HepG2 (cell line): ENCODE measurements at regions not wholly inside any gene's neighbourhood (a gene's known extent, or its start where the extent isn't known, plus 50 kb on each side); places are given as distances from the start of the nearest gene placed in this dataset.

Experiments used
- ATAC-seq: fragments of 200-7000 bp; cut with Tn5 transposase; 3 replicates; pipeline ENCODE4 v1.9.1; 2020; ENCODE audit warnings: mild to moderate bottlenecking, moderate library complexity
- BruUV-seq: library from RNA; stranded (reverse); fragments of 400-500 nt; replicated peaks from 2 replicates; lab custom pipeline; 2021; lab: Mats Ljungman, UMichigan
- CTCF ChIA-PET: fragments of 300-600 bp; formaldehyde crosslinking; extraction: SDS; loops from one replicate; lab custom pipeline; 2021; ENCODE audit warnings: low total read pairs, inconsistent platforms, low intra/inter-chr PET ratio; lab: Yijun Ruan, JAX
- POLR2A ChIA-PET: fragments of 350-600 bp; sonication (Branson Sonifier 250); formaldehyde crosslinking; loops from one replicate; lab custom pipeline; 2020; ENCODE audit warnings: antibody characterized with exemption, inconsistent platforms; lab: Yijun Ruan, JAX
- DNase-seq: peaks from one replicate; pipeline ENCODE4 v3.0.0-alpha.2; 2015; ENCODE audit warnings: low spot score
- FAIRE-seq: peaks from 3 replicates; lab custom pipeline; 2011; peaks lifted over from hg19 to GRCh38; lab: Jason Lieb, UNC
- H2AFZ ChIP-seq: one replicate; pipeline ENCODE4 v1.6.1; 2011; ENCODE audit warnings: low read length, inconsistent platforms
- H3K27ac ChIP-seq: fragments of 300-600 bp; 3 replicates; pipeline ENCODE4 v1.8.0; 2011; ENCODE audit warnings: mixed run types, mild to moderate bottlenecking, mixed read lengths, low read length, inconsistent platforms; ENCODE audit not compliant: insufficient read depth; ENCODE audit errors: extremely low read length
- H3K27me3 ChIP-seq, 2 experiments: fragments of 200-600 bp in 1 of 2; 2 replicates in 1 of 2; 3 replicates in 1 of 2; pipeline versions ENCODE4 v1.6.0 to v1.8.0; 2011; ENCODE audit warnings: low read length in 2 of 2, mild to moderate bottlenecking in 2 of 2, moderate library complexity in 2 of 2, inconsistent platforms in 1 of 2; ENCODE audit not compliant: insufficient read depth in 2 of 2, control insufficient read depth in 1 of 2
- H3K36me3 ChIP-seq, 2 experiments: fragments of 200-600 bp in 1 of 2; replicated peaks in 1 of 2; 2 replicates in 1 of 2; 3 replicates in 1 of 2; pipeline versions ENCODE4 v1.5.1 to v1.8.0; 2011; ENCODE audit warnings: low read length in 2 of 2, inconsistent platforms in 1 of 2; ENCODE audit not compliant: insufficient read depth in 2 of 2, control insufficient read depth in 1 of 2
- H3K4me1 ChIP-seq: 2 replicates; pipeline ENCODE4 v1.5.1; 2012; ENCODE audit warnings: low read length, inconsistent platforms; ENCODE audit not compliant: insufficient read depth
- H3K4me2 ChIP-seq: 2 replicates; pipeline ENCODE4 v1.6.0; 2011; ENCODE audit warnings: low read depth, low read length, inconsistent platforms
- H3K4me3 ChIP-seq, 3 experiments: fragments of 200-600 bp in 1 of 3; sonication (generic), shearing (Covaris generic) in 1 of 3; replicated peaks in 1 of 3; 2 replicates each; pipeline ENCODE4 v1.5.1; 2011 to 2016; ENCODE audit warnings: low read length in 3 of 3, inconsistent platforms in 2 of 3, low read depth in 2 of 3, mild to moderate bottlenecking in 2 of 3, control low read depth in 1 of 3, mixed read lengths in 1 of 3; ENCODE audit not compliant: insufficient read depth in 1 of 3
- H3K79me2 ChIP-seq: one replicate; pipeline ENCODE4 v1.6.1; 2011; ENCODE audit warnings: low read length, inconsistent platforms; ENCODE audit not compliant: insufficient read depth
- H3K9ac ChIP-seq: 2 replicates; pipeline ENCODE4 v1.6.0; 2011; ENCODE audit warnings: mild to moderate bottlenecking, low read depth, low read length, inconsistent platforms; ENCODE audit not compliant: insufficient read depth
- H3K9me3 ChIP-seq: 2 replicates; pipeline ENCODE4 v1.5.1; 2012; ENCODE audit warnings: mild to moderate bottlenecking, low read length
- H4K20me1 ChIP-seq: 2 replicates; pipeline ENCODE4 v1.6.0; 2011; ENCODE audit warnings: inconsistent platforms, mild to moderate bottlenecking, low read length, moderate library complexity; ENCODE audit not compliant: insufficient read depth
- ARID2 ChIP-seq: sonication (generic); formaldehyde crosslinking; IDR thresholded peaks from 2 replicates; pipeline ENCODE4 v1.8.1; 2022; ENCODE audit warnings: mild to moderate bottlenecking, missing genetic modification reagents, borderline replicate concordance
- ATF3 ChIP-seq: sonication (generic); formaldehyde crosslinking; IDR thresholded peaks from 2 replicates; pipeline ENCODE4 v1.4.0; 2020; ENCODE audit warnings: missing genetic modification reagents
- HNF4G ChIP-seq, 2 experiments: sonication (generic) in 1 of 2; formaldehyde crosslinking in 1 of 2; IDR thresholded peaks; 2 replicates each; pipeline versions ENCODE4 v1.4.0 to v1.6.1; 2011 to 2020; ENCODE audit warnings: borderline replicate concordance in 2 of 2, low read depth in 2 of 2, mild to moderate bottlenecking in 2 of 2, low read length in 1 of 2, missing genetic modification reagents in 1 of 2, moderate library complexity in 1 of 2
- KIAA2018 ChIP-seq: sonication (generic); formaldehyde crosslinking; IDR thresholded peaks from 2 replicates; pipeline ENCODE4 v1.5.0; 2020; ENCODE audit warnings: mild to moderate bottlenecking, missing genetic modification reagents, borderline replicate concordance
- SRSF4 ChIP-seq: fragments of 200-400 bp; formaldehyde crosslinking; IDR thresholded peaks from one replicate; pipeline ENCODE4 v1.6.1; 2018; ENCODE audit warnings: mild to moderate bottlenecking, low read depth, low read length, moderate library complexity; ENCODE audit not compliant: poor library complexity, severe bottlenecking
- TIGD3 ChIP-seq: sonication (generic); formaldehyde crosslinking; IDR thresholded peaks from 2 replicates; pipeline ENCODE4 v1.5.1; 2020; ENCODE audit warnings: mild to moderate bottlenecking, missing genetic modification reagents, borderline replicate concordance
- WGBS: methylation state at CpG from one replicate; pipeline ENCODE4 v1.1.6; 2017; ENCODE audit warnings: low lambda C conversion rate; 5-methylcytosine and 5-hydroxymethylcytosine counted together
- in situ Hi-C: cut with HindIII; loops from 2 replicates; pipeline ENCODE4 v1.10.0; 2017; ENCODE audit warnings: low pct_unique_long_range_greater_than_20kb; ENCODE audit not compliant: extremely low pct_ligation_motif_present
- intact Hi-C: fragments of 100-400 bp; cut with micrococcal nuclease; formaldehyde crosslinking; loops from one replicate; pipeline ENCODE4 v1.10.0; 2022; ENCODE audit not compliant: unreplicated experiment

- ChIA-PET POLR2A (no interaction called here), CTCF (no interaction called here)
- H3K36me3 ChIP-seq, result no peaks in the 10 kb centered on the region
- TF ChIP-seq ATF3 (CRISPR knock-in tag), result no peak
- 5% methylated on average over 4 of the region's 4 CpGs for WGBS
- H3K27ac ChIP-seq, result no peak overlapping the region
- no peak overlapping the region for H3K4me2 ChIP-seq
- H3K4me3 ChIP-seq, result no peak overlapping the region
- H3K79me2 ChIP-seq, result no peaks in the 10 kb centered on the region
- H3K27me3 ChIP-seq, result peaks cover 0 to 9% of the 10 kb centered on the region in 2 experiments; a peak in 2 of 5 replicates
- H3K9ac ChIP-seq, result no peak overlapping the region
- H3K9me3 ChIP-seq, result no peaks in the 10 kb centered on the region
- no peaks in the 10 kb centered on the region for H3K4me1 ChIP-seq
- H2AFZ ChIP-seq, result no peak overlapping the region
- in situ Hi-C loops (loop anchor here (10.0 kb wide), 2 partner anchors 1046 to 1666 kb away; no protein-coding TSS in a partner anchor), intact Hi-C loops (no loop called here)
- FAIRE-seq, result no peak
- BruUV-seq, result no TSS peak
- no peak for ATAC-seq
- no peak for DNase-seq
- no peaks in the 10 kb centered on the region for H4K20me1 ChIP-seq
Measured at GRCh38 chr20:60219231-60219630, 261.0 kb downstream of the CDH26 start.

- H3K9ac ChIP-seq, result no peak overlapping the region
- WGBS, result 29% methylated on average over 7 of the region's 9 CpGs
- intact Hi-C loops, result no loop called here
- H3K4me1 ChIP-seq, result no peaks in the 10 kb centered on the region
- ChIA-PET CTCF (no interaction called here), POLR2A (no interaction called here)
- ATAC-seq, result no peak
- H2AFZ ChIP-seq, result no peak overlapping the region
- BruUV-seq, result no TSS peak
- FAIRE-seq, result no peak
- no peaks in the 10 kb centered on the region for H4K20me1 ChIP-seq
- no peak for DNase-seq
- in situ Hi-C loops, result loop anchor here (10.0 kb wide), 2 partner anchors 1045 to 1665 kb away; no protein-coding TSS in a partner anchor
- H3K9me3 ChIP-seq, result no peaks in the 10 kb centered on the region
- no peaks in the 10 kb centered on the region for H3K36me3 ChIP-seq
- H3K4me2 ChIP-seq, result no peak overlapping the region
- no peaks in the 10 kb centered on the region for H3K79me2 ChIP-seq
- no peak overlapping the region for H3K4me3 ChIP-seq
- no peak overlapping the region for H3K27ac ChIP-seq
- peaks cover 0 to 3% of the 10 kb centered on the region in 2 experiments; a peak in 2 of 5 replicates for H3K27me3 ChIP-seq
- TF ChIP-seq HNF4G (IDR thresholded peaks at IDR 0.05; ENCODE audit: borderline replicate concordance, low read depth, low read length), result no peak
- no peak for TF ChIP-seq HNF4G (CRISPR knock-in tag; IDR thresholded peaks at IDR 0.05; ENCODE audit: borderline replicate concordance, low read depth)
- TF ChIP-seq KIAA2018 (CRISPR knock-in tag), result no peak
- TF ChIP-seq ARID2 (CRISPR knock-in tag), result no peak
- no peak for TF ChIP-seq TIGD3 (CRISPR knock-in tag)
- TF ChIP-seq SRSF4, result no peak
Measured at GRCh38 chr20:60219984-60220562, 261.9 kb downstream of the CDH26 start.
